ENCODE measurements at regions not wholly inside any gene's neighbourhood (a gene's known extent, or its start where the extent isn't known, plus 50 kb on each side); places are given as distances from the start of the nearest gene placed in this dataset.

GRCh38 chr11:34809191-34810106 lies 106.7 kb downstream of the APIP start:
- TF ChIP-seq CTCF (IDR thresholded peaks at IDR 0.05; ENCODE audit: low read depth, low read length) = no peak
- no peak for TF ChIP-seq POLR2A (IDR thresholded peaks at IDR 0.05; ENCODE audit: extremely low read depth, insufficient read length)
- TF ChIP-seq, protein P1, sequence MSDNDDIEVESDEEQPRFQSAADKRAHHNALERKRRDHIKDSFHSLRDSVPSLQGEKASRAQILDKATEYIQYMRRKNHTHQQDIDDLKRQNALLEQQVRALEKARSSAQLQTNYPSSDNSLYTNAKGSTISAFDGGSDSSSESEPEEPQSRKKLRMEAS (IDR thresholded peaks at IDR 0.05; ENCODE audit: low read depth, low read length) = no peak
